HCT116 (cell line): ENCODE measurements at regions not wholly inside any gene's neighbourhood (a gene's known extent, or its start where the extent isn't known, plus 50 kb on each side); places are given as distances from the start of the nearest gene placed in this dataset.

Experiments
- ATAC-seq: fragments of 200-7000 bp; cut with Tn5 transposase; 2 replicates; pipeline ENCODE4 v1.9.1; 2020; ENCODE audit warnings: mild to moderate bottlenecking, moderate library complexity
- BruUV-seq: library from RNA; stranded (reverse); fragments of 400-500 nt; replicated peaks from 2 replicates; lab custom pipeline; 2021; lab: Mats Ljungman, UMichigan
- CTCF ChIA-PET: fragments of 300-600 bp; sonication (Branson Sonifier 250); formaldehyde crosslinking; loops from one replicate; lab custom pipeline; 2021; ENCODE audit warnings: antibody characterized with exemption; lab: Charles Lee
- POLR2A ChIA-PET: fragments of 300-600, 350-600 bp; sonication (Branson Sonifier 250); formaldehyde crosslinking; loops from one replicate; lab custom pipeline; 2021; ENCODE audit warnings: antibody characterized with exemption; lab: Charles Lee
- RAD21 ChIA-PET, 2 experiments: fragments of 300-600 bp; sonication (Branson Sonifier 250); formaldehyde crosslinking; loops; one replicate each; lab custom pipeline; 2023; ENCODE audit warnings: low total read pairs in 2 of 2; ENCODE audit not compliant: uncharacterized antibody in 2 of 2, unreplicated experiment in 2 of 2, low non-redundant PET in 1 of 2; lab: Charles Lee
- DNase-seq: peaks from one replicate; pipeline ENCODE4 v3.0.0-alpha.2; 2010; ENCODE audit warnings: low read depth, low spot score
- H2AFZ ChIP-seq: fragments of 200-600 bp; shearing (Covaris generic), sonication (generic); 2 replicates; pipeline ENCODE4 v1.6.1; 2017; ENCODE audit warnings: low read depth, mixed run types, mixed read lengths, antibody characterized with exemption, low read length; ENCODE audit not compliant: poor library complexity, severe bottlenecking
- H3K27ac ChIP-seq: 2 replicates; pipeline ENCODE4 v1.5.1; 2012; ENCODE audit warnings: low read depth, low read length
- H3K27me3 ChIP-seq: fragments of 200-600 bp; sonication (generic); 2 replicates; pipeline ENCODE4 v1.6.1; 2016; ENCODE audit warnings: mixed run types, low read length, mixed read lengths; ENCODE audit not compliant: insufficient read depth
- H3K36me3 ChIP-seq, 2 experiments: fragments of 200-500 bp in 1 of 2; fragments of 200-600 bp in 1 of 2; sonication (Bioruptor generic) in 1 of 2; sonication (generic) in 1 of 2; 2 replicates each; pipeline versions ENCODE4 v1.5.1 to v1.6.1; 2014 to 2016; ENCODE audit warnings: low read length in 2 of 2, inconsistent platforms in 1 of 2, mixed read lengths in 1 of 2, mixed run types in 1 of 2; ENCODE audit not compliant: insufficient read depth in 2 of 2, control insufficient read depth in 1 of 2
- H3K4me1 ChIP-seq, 2 experiments: fragments of 200-600 bp in 1 of 2; sonication (generic) in 1 of 2; 2 replicates each; pipeline versions ENCODE4 v1.5.1 to v1.6.1; 2012 to 2017; ENCODE audit warnings: low read length in 2 of 2, inconsistent platforms in 1 of 2, mild to moderate bottlenecking in 1 of 2, mixed read lengths in 1 of 2, mixed run types in 1 of 2, moderate library complexity in 1 of 2; ENCODE audit not compliant: insufficient read depth in 2 of 2, control insufficient read depth in 1 of 2
- H3K4me2 ChIP-seq: fragments of 200-600 bp; sonication (generic); 2 replicates; pipeline ENCODE4 v1.6.1; 2017; ENCODE audit warnings: mixed run types, low read length, mixed read lengths
- H3K4me3 ChIP-seq, 2 experiments: fragments of 200-600 bp in 1 of 2; sonication (generic) in 1 of 2; replicated peaks in 1 of 2; 2 replicates each; pipeline ENCODE4 v1.5.1; 2011 to 2016; ENCODE audit warnings: low read length in 2 of 2, control low read depth in 1 of 2, low read depth in 1 of 2, mild to moderate bottlenecking in 1 of 2, mixed read lengths in 1 of 2, mixed run types in 1 of 2
- H3K79me2 ChIP-seq: fragments of 200-600 bp; sonication (generic); 2 replicates; pipeline ENCODE4 v1.6.1; 2017; ENCODE audit warnings: mild to moderate bottlenecking, mixed run types, low read length, moderate library complexity, mixed read lengths; ENCODE audit not compliant: insufficient read depth
- H3K9ac ChIP-seq: fragments of 200-600 bp; sonication (generic); 2 replicates; pipeline ENCODE4 v1.6.1; 2016; ENCODE audit warnings: low read length, mixed read lengths
- H3K9me2 ChIP-seq: fragments of 200-600 bp; sonication (generic), shearing (Covaris generic); 2 replicates; pipeline ENCODE4 v1.6.1; 2017; ENCODE audit warnings: mixed run types, mild to moderate bottlenecking, moderate library complexity; ENCODE audit not compliant: insufficient read depth
- H3K9me3 ChIP-seq, 2 experiments: fragments of 200-500 bp in 1 of 2; fragments of 200-600 bp in 1 of 2; sonication (Bioruptor generic) in 1 of 2; sonication (generic) in 1 of 2; 2 replicates each; pipeline ENCODE4 v1.6.1; 2014 to 2017; ENCODE audit warnings: low read length in 2 of 2, mixed read lengths in 2 of 2, inconsistent platforms in 1 of 2, low read depth in 1 of 2, mild to moderate bottlenecking in 1 of 2, mixed run types in 1 of 2, moderate library complexity in 1 of 2; ENCODE audit not compliant: control insufficient read depth in 1 of 2, insufficient read depth in 1 of 2
- H4K20me1 ChIP-seq: fragments of 200-600 bp; sonication (generic), shearing (Covaris generic); 2 replicates; pipeline ENCODE4 v1.6.1; 2017; ENCODE audit warnings: mixed run types, mild to moderate bottlenecking, moderate library complexity; ENCODE audit not compliant: insufficient read depth
- CBX3 ChIP-seq: IDR thresholded peaks from 2 replicates; pipeline ENCODE4 v1.6.1; 2012; ENCODE audit warnings: low read depth
- FOSL1 ChIP-seq: IDR thresholded peaks from 2 replicates; pipeline ENCODE4 v1.6.1; 2012; ENCODE audit warnings: low read depth
- JUND ChIP-seq: IDR thresholded peaks from 2 replicates; pipeline ENCODE4 v1.6.1; 2012
- POLR2AphosphoS5 ChIP-seq: IDR thresholded peaks from 2 replicates; pipeline ENCODE4 v1.6.1; 2011; ENCODE audit warnings: mild to moderate bottlenecking, low read depth, low read length, moderate library complexity
- REST ChIP-seq: IDR thresholded peaks from 2 replicates; pipeline ENCODE4 v1.6.1; 2012; ENCODE audit warnings: low read depth
- intact Hi-C: fragments of 100-400 bp; cut with micrococcal nuclease; formaldehyde crosslinking; loops from 2 replicates; pipeline ENCODE4 v1.10.0; 2022

- H3K4me1 ChIP-seq = no peaks in the 10 kb centered on the region
- H4K20me1 ChIP-seq = no peaks in the 10 kb centered on the region
- ChIA-PET POLR2A (no interaction called here), RAD21 (no interaction called here), CTCF (no interaction called here)
- H3K9me2 ChIP-seq = no peaks in the 10 kb centered on the region
- intact Hi-C loops = no loop called here
- H3K9ac ChIP-seq = no peak overlapping the region
- peaks cover 7 to 22% of the 10 kb centered on the region in 2 experiments; a peak in 3 of 4 replicates for H3K9me3 ChIP-seq
- H3K4me2 ChIP-seq = no peak overlapping the region
- no peak overlapping the region for H3K27ac ChIP-seq
- TF ChIP-seq POLR2AphosphoS5 = no peak
- no peak overlapping the region for H3K4me3 ChIP-seq
- BruUV-seq = no TSS peak
- ATAC-seq (no peak), DNase-seq (no peak)
- no peak overlapping the region for H2AFZ ChIP-seq
- no peaks in the 10 kb centered on the region for H3K27me3 ChIP-seq
- H3K79me2 ChIP-seq = no peaks in the 10 kb centered on the region
- no peaks in the 10 kb centered on the region for H3K36me3 ChIP-seq
These were observed 686.5 kb upstream of the ADAMTS16 start for GRCh38 chr5:4453655-4454054.

- BruUV-seq = no TSS peak
- no peak overlapping the region for H3K4me3 ChIP-seq
These were observed 660.7 kb upstream of the ADAMTS16 start for GRCh38 chr5:4479426-4479825.

More at GRCh38 chr5:4479426-4479825, 660.7 kb upstream of the ADAMTS16 start:
- H3K9me3 ChIP-seq = peaks cover 16 to 29% of the 10 kb centered on the region in 2 experiments; a peak in 2 of 4 replicates
- no peak overlapping the region for H2AFZ ChIP-seq
- H3K9ac ChIP-seq = no peak overlapping the region
- H3K4me1 ChIP-seq = no peaks in the 10 kb centered on the region
- ATAC-seq = no peak
- H4K20me1 ChIP-seq = no peaks in the 10 kb centered on the region
- no peaks in the 10 kb centered on the region for H3K79me2 ChIP-seq
- RAD21 ChIA-PET = no interaction called here
- no peaks in the 10 kb centered on the region for H3K27me3 ChIP-seq
- intact Hi-C loops = no loop called here
- H3K36me3 ChIP-seq = no peaks in the 10 kb centered on the region
- TF ChIP-seq CBX3 = no peak
- TF ChIP-seq JUND = no peak
- no peak for TF ChIP-seq REST
- TF ChIP-seq FOSL1 = no peak
- H3K9me2 ChIP-seq = no peaks in the 10 kb centered on the region
- POLR2A ChIA-PET = no interaction called here
- DNase-seq = no peak
- no peak overlapping the region for H3K4me2 ChIP-seq
- CTCF ChIA-PET = no interaction called here
- no peak overlapping the region for H3K27ac ChIP-seq
